HEK293T (cell line): ENCODE measurements at regions not wholly inside any gene's neighbourhood (a gene's known extent, or its start where the extent isn't known, plus 50 kb on each side); places are given as distances from the start of the nearest gene placed in this dataset.

Experiments
- ARNT ChIP-seq: fragments of 450-650 bp; IDR thresholded peaks from 2 replicates; pipeline ENCODE4 v1.6.1; 2017; ENCODE audit warnings: mild to moderate bottlenecking
- BHLHE40 ChIP-seq: fragments of 450-650 bp; IDR thresholded peaks from 2 replicates; pipeline ENCODE4 v1.6.1; 2016; ENCODE audit warnings: mild to moderate bottlenecking, moderate library complexity, borderline replicate concordance
- ELF4 ChIP-seq: fragments of 450-650 bp; IDR thresholded peaks from 2 replicates; pipeline ENCODE4 v1.6.1; 2017; ENCODE audit warnings: antibody characterized with exemption
- FOXA1 ChIP-seq: fragments of 450-650 bp; IDR thresholded peaks from 2 replicates; pipeline ENCODE4 v1.6.1; 2016; ENCODE audit warnings: mild to moderate bottlenecking
- FOXK2 ChIP-seq: fragments of 450-650 bp; IDR thresholded peaks from 2 replicates; pipeline ENCODE4 v1.6.1; 2016; ENCODE audit warnings: mild to moderate bottlenecking
- FOXM1 ChIP-seq: fragments of 450-650 bp; IDR thresholded peaks from 2 replicates; pipeline ENCODE4 v1.6.1; 2017; ENCODE audit warnings: mild to moderate bottlenecking, borderline replicate concordance
- L3MBTL2 ChIP-seq: fragments of 450-650 bp; conservative IDR thresholded peaks from 2 replicates; pipeline ENCODE4 v1.6.1; 2016; ENCODE audit warnings: mild to moderate bottlenecking
- LEF1 ChIP-seq: fragments of 450-650 bp; IDR thresholded peaks from 2 replicates; pipeline ENCODE4 v1.6.1; 2017; ENCODE audit warnings: mild to moderate bottlenecking, borderline replicate concordance
- NFRKB ChIP-seq: fragments of 450-650 bp; IDR thresholded peaks from 2 replicates; pipeline ENCODE4 v1.6.1; 2016; ENCODE audit warnings: mild to moderate bottlenecking, moderate library complexity
- SP1 ChIP-seq: fragments of 450-650 bp; IDR thresholded peaks from 2 replicates; pipeline ENCODE4 v1.6.1; 2017
- SUZ12 ChIP-seq: fragments of 450-650 bp; IDR thresholded peaks from 2 replicates; pipeline ENCODE4 v1.6.1; 2016; ENCODE audit warnings: mild to moderate bottlenecking
- TARDBP ChIP-seq: fragments of 450-650 bp; IDR thresholded peaks from 2 replicates; pipeline ENCODE4 v1.6.1; 2016
- TF ChIP-seq, protein P1 (sequence below): fragments of 450-650 bp; IDR thresholded peaks from 2 replicates; pipeline ENCODE4 v1.6.1; 2016

GRCh38 chr12:33529031-33529430 lies 89.4 kb upstream of the SYT10 start:
- TF ChIP-seq SUZ12 (no peak), SP1 (no peak), BHLHE40 (no peak), FOXK2 (no peak), FOXM1 (no peak), NFRKB (no peak), FOXA1 (no peak), L3MBTL2 (no peak), ARNT (no peak), ELF4 (no peak), LEF1 (no peak), TARDBP (no peak)
- TF ChIP-seq, protein P1, sequence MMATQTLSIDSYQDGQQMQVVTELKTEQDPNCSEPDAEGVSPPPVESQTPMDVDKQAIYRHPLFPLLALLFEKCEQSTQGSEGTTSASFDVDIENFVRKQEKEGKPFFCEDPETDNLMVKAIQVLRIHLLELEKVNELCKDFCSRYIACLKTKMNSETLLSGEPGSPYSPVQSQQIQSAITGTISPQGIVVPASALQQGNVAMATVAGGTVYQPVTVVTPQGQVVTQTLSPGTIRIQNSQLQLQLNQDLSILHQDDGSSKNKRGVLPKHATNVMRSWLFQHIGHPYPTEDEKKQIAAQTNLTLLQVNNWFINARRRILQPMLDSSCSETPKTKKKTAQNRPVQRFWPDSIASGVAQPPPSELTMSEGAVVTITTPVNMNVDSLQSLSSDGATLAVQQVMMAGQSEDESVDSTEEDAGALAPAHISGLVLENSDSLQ: no peak
